Fibroblast of lung (primary cell): ENCODE measurements at regions not wholly inside any gene's neighbourhood (a gene's known extent, or its start where the extent isn't known, plus 50 kb on each side); places are given as distances from the start of the nearest gene placed in this dataset.

ENCODE experiments used
- CTCF ChIP-seq, 2 donors: IDR thresholded peaks in 1 of 2; conservative IDR thresholded peaks in 1 of 2; 1 replicate in 1 of 2; 2 replicates in 1 of 2; pipeline ENCODE4 v1.5.1; 2011 to 2012; ENCODE audit warnings: low read length in 2 of 2, control low read depth in 1 of 2, inconsistent platforms in 1 of 2, low read depth in 1 of 2, mild to moderate bottlenecking in 1 of 2
- EZH2 ChIP-seq: IDR thresholded peaks from 2 replicates; pipeline ENCODE4 v1.5.1; 2012; ENCODE audit warnings: low read length, control low read depth, mild to moderate bottlenecking; ENCODE audit errors: missing control alignments

DNA sequence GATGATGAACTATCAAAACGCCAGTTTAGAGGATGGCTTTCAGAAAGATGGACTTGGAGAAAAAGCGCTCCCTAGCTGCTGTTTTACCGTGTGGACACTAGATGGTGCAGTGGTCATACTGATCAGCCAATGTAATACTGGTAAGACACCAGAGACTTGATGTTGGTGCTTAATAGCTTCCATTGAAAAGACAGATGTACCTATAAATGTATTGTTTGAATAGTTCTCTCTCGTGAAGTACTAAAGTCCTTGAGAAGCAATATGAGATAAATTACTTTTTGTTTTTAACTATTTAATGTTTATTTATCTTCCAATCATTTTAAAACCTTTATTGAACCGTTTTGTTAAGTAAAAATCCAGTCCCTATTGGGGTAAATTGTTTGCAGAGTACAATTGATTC lies 63.9 kb upstream of the FUCA2 start:
- peak; percentile 90 to 92 for TF ChIP-seq CTCF (conservative IDR thresholded peaks at IDR 0.05 in 1 of 2, IDR thresholded peaks at IDR 0.05 in 1 of 2; ENCODE audit: low read depth in 1 of 2, low read length in 2 of 2)
- TF ChIP-seq EZH2 = no peak
